ENCODE measurements at regions not wholly inside any gene's neighbourhood (a gene's known extent, or its start where the extent isn't known, plus 50 kb on each side); places are given as distances from the start of the nearest gene placed in this dataset.
"Not testable (repeated sequence)": the region's sequence is repeated elsewhere in the genome, so short reads cannot be mapped to it uniquely, and the experiment has no call there.

GRCh38 chr5:8561854-8562253 is 692.9 kb downstream of the MTRR start:
- no peak for DNase-seq (ENCODE audit: low read depth)

DNA sequence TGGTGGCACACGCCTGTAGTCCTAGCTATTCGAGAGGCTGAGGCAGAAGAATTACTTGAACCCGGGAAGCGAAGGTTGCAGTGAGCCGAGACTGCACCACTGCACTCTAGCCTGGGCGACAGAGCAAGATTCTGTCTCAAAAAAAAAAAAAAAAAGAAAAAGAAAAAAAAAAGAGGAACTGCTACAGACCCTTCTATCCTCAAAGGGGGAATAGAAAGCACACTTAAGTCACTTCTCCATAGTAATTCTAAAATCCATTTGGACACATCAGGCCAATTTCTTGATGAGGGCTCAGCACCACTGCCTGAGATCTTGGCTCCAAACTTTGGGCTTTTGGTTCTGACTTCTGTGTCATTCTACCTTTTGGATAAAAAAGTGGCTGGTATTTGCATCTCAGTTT is 694.6 kb downstream of the MTRR start:
- not testable (repeated sequence) for DNase-seq (ENCODE audit: low read depth)

DNA sequence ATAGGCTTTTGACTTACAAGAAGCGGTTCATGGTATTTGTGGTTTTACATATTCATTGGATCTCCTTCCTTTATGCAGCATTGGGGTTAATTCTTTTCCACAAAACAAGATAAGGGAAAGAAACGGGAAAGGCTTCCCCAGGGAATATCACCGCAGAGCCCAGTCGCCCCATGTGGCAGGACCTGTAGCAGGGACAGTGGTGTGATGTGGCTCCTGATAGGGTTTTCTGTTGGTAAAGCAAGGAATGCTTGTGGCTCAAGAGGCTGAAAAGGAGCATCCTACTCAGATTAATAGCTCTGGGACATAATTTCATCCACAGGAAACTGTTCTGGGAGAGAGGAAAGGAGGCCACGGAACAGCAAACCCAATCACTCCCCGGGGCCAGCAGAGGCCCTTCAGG is 699.9 kb downstream of the MTRR start:
- no peak for DNase-seq (ENCODE audit: low read depth)

GRCh38 chr5:8570528-8570927 is 701.6 kb downstream of the MTRR start:
- DNase-seq (ENCODE audit: low read depth): no peak

- DNase-seq (ENCODE audit: low read depth): no peak
Observed at GRCh38 chr5:8576178-8576577, 707.2 kb downstream of the MTRR start.

DNA sequence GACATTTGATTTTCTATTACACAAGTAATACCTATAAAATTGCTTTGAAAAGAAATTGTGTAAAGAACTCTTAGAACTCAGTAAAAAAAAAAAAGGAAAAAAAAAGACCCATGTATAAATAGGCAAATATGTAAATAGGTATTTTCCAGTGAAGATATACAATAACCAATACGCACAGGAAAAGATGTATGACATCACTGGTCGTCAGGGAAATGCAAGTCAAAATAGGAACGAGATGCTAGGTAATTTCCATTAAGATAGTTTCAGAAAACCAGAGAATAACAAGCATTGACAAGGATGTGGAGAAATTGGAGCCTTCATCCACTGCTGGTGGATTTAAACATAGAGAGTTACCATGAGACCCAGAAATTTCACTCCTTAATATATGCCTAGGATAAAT is 708.8 kb downstream of the MTRR start:
- no peak for DNase-seq (ENCODE audit: low read depth)

DNA sequence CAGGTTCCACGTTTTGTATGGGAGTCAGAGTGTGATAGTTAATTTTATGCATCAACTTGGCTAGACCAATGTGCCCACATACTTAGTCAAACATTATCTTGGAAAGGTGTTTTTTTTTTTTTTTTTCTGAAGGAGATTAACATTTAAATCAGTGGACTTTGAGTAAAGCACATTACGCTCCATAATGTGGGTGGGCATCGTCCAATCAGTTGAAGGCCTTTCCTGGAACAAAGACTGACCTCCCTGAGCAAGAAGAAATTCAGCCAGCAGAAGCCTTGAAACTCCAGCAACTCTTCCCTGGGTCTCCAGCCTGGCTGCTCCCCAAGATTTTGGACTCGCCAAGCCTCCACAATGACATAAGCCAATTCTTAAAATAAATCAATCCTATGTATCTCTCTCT is 711.4 kb downstream of the MTRR start:
- DNase-seq (ENCODE audit: low read depth): no peak

GRCh38 chr5:8581047-8581446 is 712.1 kb downstream of the MTRR start:
- DNase-seq (ENCODE audit: low read depth): no peak

- DNase-seq (ENCODE audit: low read depth): no peak
Observed at GRCh38 chr5:8585230-8586018, 716.5 kb downstream of the MTRR start.

GRCh38 chr5:8590959-8591358 is 722.0 kb downstream of the MTRR start:
- DNase-seq (ENCODE audit: low read depth): no peak

- DNase-seq (ENCODE audit: low read depth): no peak
Observed at GRCh38 chr5:8598356-8598755, 729.4 kb downstream of the MTRR start.

DNA sequence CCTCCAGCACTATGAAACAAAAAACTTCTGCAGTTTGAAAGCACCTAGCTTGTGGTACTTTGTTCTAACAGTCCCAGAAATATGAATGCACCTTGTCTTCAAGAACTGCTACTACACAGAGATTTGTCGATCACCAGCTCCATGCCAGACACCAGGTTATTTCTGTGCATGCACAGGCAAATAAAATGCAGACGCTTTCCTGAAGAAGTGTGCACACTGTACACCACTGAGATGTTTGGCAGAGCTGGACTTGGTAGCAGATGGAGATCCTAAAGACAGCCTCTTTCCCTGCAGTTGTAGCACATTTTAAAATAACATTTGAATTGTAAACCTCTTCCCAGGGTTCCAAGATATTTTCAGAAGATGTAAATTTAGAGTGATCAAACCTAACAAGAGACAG is 730.0 kb downstream of the MTRR start:
- no peak for DNase-seq (ENCODE audit: low read depth)

DNA sequence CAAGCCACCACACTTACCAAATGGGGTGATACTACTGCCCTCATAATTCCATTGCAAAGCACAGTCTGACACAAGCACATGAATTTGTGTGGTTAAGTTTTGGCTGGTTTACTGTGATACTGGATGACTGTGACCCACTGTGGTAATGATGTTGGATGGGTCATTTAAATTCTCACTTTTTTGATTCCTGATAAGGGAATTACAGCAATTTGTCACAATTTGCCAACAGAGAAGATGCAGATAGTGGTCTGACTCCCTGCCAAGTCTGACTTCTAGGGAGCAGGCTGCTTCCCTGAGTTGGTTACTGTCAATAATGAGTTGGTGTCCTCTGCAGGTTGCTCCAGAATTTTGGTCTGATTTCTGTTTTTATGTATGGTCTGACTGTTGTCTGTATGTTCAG is 731.9 kb downstream of the MTRR start:
- DNase-seq (ENCODE audit: low read depth): no peak

- DNase-seq (ENCODE audit: low read depth): no peak
Observed at GRCh38 chr5:8601831-8602354, 732.9 kb downstream of the MTRR start.

DNA sequence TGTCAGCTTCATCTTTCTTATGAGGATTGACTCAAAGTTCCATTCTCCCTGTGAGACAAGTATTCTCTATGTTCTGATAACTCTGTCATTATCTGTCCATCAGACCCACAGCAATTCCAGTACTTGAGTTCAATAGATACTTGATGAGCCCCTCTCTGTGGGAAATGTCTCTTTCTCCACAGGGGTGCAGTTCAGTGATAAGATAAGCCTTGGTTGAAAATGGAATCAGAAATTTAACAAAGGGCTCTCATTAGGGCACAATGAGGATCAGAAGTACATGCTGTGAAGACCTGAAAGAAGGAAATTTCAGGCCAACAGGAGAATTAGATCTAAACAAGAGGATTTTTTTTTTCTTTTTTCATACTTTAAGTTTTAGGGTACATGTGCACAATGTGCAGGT is 737.3 kb downstream of the MTRR start:
- no peak for DNase-seq (ENCODE audit: low read depth)

- DNase-seq (ENCODE audit: low read depth): no peak
Observed at GRCh38 chr5:8611067-8611466, 742.1 kb downstream of the MTRR start.

DNA sequence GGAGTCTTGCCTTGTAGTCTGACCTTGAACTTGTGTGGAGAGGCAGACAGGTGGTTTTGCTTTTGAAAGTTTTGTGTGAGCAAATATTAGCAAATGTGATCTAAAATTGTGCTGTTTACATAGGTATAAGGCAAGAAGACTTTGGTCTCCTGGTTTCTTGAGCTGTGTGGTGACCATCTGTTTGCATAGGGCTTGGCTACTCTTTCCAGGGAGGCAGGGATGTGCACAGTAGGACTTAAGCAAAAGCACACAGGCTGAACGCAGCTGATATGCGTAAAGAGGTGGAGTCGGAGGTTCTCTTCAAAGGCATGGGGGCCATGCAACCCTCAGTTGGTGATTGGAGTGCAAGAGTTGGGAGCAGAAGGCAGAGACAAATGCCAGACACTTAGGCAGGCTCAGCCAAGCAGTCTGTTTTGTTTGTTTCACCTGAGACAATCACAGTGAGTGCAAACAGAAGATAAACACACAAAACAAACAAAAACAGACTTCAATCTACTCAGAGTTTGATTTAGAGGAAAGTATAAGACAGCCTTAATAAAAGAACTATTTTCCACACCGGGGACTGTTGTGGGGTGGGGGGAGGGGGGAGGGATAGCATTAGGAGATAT is 744.2 kb downstream of the MTRR start:
- no peak for DNase-seq (ENCODE audit: low read depth)

GRCh38 chr5:8615142-8615858 is 746.4 kb downstream of the MTRR start:
- no peak for DNase-seq (ENCODE audit: low read depth)

- DNase-seq (ENCODE audit: low read depth): no peak
Observed at GRCh38 chr5:8628521-8628920, 759.6 kb downstream of the MTRR start.

GRCh38 chr5:8633259-8633658 is 764.3 kb downstream of the MTRR start:
- DNase-seq (ENCODE audit: low read depth): no peak

GRCh38 chr5:8633696-8634095 is 764.7 kb downstream of the MTRR start:
- DNase-seq (ENCODE audit: low read depth): no peak

DNA sequence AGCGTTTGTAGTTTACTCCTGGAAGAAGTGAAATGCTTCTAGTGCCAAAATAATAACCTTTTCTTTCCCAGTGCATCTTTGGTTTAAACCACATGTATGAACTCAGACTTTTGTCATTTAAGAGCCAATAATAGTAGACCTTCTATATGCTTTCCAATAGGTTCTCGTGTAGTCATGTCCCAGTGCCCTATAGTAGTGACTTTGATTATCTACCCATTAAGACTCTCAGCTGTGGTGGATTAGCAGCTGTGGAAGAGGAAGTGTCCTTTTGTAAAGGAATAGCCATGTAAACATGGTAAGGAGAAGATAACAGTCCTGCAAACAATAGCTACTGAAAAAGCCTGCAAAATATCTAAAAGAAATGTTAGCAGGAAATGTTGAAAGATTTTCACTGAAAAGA is 765.3 kb downstream of the MTRR start:
- no peak for DNase-seq (ENCODE audit: low read depth)

Measured in stimulated activated CD8-positive, alpha-beta memory T cell treated with anti-CD3 and anti-CD28 coated beads, Interleukin-15, amount 100 ng/mL, for 24 hours (primary cell).